HepG2 (cell line): ENCODE measurements at regions not wholly inside any gene's neighbourhood (a gene's known extent, or its start where the extent isn't known, plus 50 kb on each side); places are given as distances from the start of the nearest gene placed in this dataset.

Experiments
- ARNT ChIP-seq: fragments of 450-650 bp; IDR thresholded peaks from 2 replicates; pipeline ENCODE4 v1.6.1; 2017
- MTF1 ChIP-seq: sonication (generic); formaldehyde crosslinking; IDR thresholded peaks from 2 replicates; pipeline ENCODE4 v1.5.0; 2020; ENCODE audit warnings: missing genetic modification reagents
- PCBP1 ChIP-seq: fragments of 200-400 bp; formaldehyde crosslinking; IDR thresholded peaks from 2 replicates; pipeline ENCODE4 v1.6.1; 2017; ENCODE audit warnings: mild to moderate bottlenecking, low read depth, low read length, borderline replicate concordance
- SIN3A ChIP-seq: IDR thresholded peaks from 2 replicates; pipeline ENCODE4 v1.6.1; 2011; ENCODE audit warnings: low read depth, mild to moderate bottlenecking, control low read depth, low read length, borderline replicate concordance
- SMARCE1 ChIP-seq: fragments of 450-650 bp; IDR thresholded peaks from 2 replicates; pipeline ENCODE4 v1.6.1; 2017; ENCODE audit warnings: borderline replicate concordance
- SPEN ChIP-seq: sonication (generic); formaldehyde crosslinking; IDR thresholded peaks from 2 replicates; pipeline ENCODE4 v1.5.1; 2020; ENCODE audit warnings: low read depth, mild to moderate bottlenecking, missing genetic modification reagents
- WIZ ChIP-seq: sonication (generic); formaldehyde crosslinking; IDR thresholded peaks from 2 replicates; pipeline ENCODE4 v1.5.1; 2020; ENCODE audit warnings: mild to moderate bottlenecking, missing genetic modification reagents
- ZSCAN20 ChIP-seq: sonication (generic); formaldehyde crosslinking; IDR thresholded peaks from 2 replicates; pipeline ENCODE4 v1.4.0; 2020; ENCODE audit warnings: missing genetic modification reagents, mild to moderate bottlenecking, borderline replicate concordance
- ZZZ3 ChIP-seq: sonication (generic); formaldehyde crosslinking; IDR thresholded peaks from 2 replicates; pipeline ENCODE4 v1.4.0; 2020; ENCODE audit warnings: missing genetic modification reagents, mild to moderate bottlenecking, borderline replicate concordance
- TF ChIP-seq, protein P1 (sequence below): sonication (generic); formaldehyde crosslinking; IDR thresholded peaks from 2 replicates; pipeline ENCODE4 v1.5.1; 2020; ENCODE audit warnings: mild to moderate bottlenecking, missing genetic modification reagents, moderate library complexity

DNA sequence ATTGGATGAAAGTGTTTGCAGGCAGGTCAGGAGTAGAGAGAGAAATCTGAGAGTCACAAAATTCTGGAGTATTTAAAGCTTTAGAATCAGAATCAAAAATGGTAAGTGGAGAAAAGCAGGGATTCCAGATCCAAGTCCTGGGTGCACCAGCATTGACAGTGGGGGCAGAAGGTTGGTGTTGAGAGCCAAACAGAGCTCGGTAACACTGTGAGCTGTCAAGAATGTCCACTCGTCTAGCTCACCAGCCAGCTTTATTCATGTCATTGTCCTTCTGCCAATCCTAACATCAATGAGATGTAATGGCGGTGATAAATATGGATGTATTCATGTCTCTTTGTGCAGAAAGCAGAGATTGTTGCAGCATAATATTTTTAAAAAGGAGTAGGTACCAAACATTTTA is 128.8 kb downstream of the KLF6 start:
- no peak for TF ChIP-seq SIN3A
- no peak for TF ChIP-seq SPEN (CRISPR knock-in tag)
- TF ChIP-seq ARNT: no peak
- TF ChIP-seq ZSCAN20 (CRISPR knock-in tag): no peak
- no peak for TF ChIP-seq PCBP1
- TF ChIP-seq WIZ: no peak
- no peak for TF ChIP-seq ZZZ3 (CRISPR knock-in tag)
- TF ChIP-seq, protein P1, sequence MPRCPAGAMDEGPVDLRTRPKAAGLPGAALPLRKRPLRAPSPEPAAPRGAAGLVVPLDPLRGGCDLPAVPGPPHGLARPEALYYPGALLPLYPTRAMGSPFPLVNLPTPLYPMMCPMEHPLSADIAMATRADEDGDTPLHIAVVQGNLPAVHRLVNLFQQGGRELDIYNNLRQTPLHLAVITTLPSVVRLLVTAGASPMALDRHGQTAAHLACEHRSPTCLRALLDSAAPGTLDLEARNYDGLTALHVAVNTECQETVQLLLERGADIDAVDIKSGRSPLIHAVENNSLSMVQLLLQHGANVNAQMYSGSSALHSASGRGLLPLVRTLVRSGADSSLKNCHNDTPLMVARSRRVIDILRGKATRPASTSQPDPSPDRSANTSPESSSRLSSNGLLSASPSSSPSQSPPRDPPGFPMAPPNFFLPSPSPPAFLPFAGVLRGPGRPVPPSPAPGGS (CRISPR knock-in tag): no peak
- TF ChIP-seq MTF1: no peak
- TF ChIP-seq SMARCE1: no peak
